K562 (cell line): ENCODE measurements at regions not wholly inside any gene's neighbourhood (a gene's known extent, or its start where the extent isn't known, plus 50 kb on each side); places are given as distances from the start of the nearest gene placed in this dataset.

Experiments
- ATAC-seq: fragments of 200-7000 bp; cut with Tn5 transposase; 3 replicates; pipeline ENCODE4 v1.9.1; 2020; ENCODE audit warnings: moderate library complexity
- BruUV-seq: library from RNA; stranded (reverse); fragments of 400-500 nt; replicated peaks from 2 replicates; lab custom pipeline; 2021; lab: Mats Ljungman, UMichigan
- CTCF ChIA-PET: fragments of 300-600 bp; formaldehyde crosslinking; extraction: SDS; loops from one replicate; lab custom pipeline; 2021; ENCODE audit warnings: low intra/inter-chr PET ratio; lab: Yijun Ruan, JAX
- POLR2A ChIA-PET: fragments of 300-600, 350-650 bp; sonication (Branson Sonifier 250); formaldehyde crosslinking; extraction: SDS; loops from one replicate; lab custom pipeline; 2021; ENCODE audit warnings: antibody characterized with exemption, inconsistent platforms; lab: Yijun Ruan, JAX
- DNase-seq, 4 experiments: peaks; one replicate each; pipeline versions ENCODE4 v3.0.0 to v3.0.0-alpha.2; 2011 to 2018; ENCODE audit warnings: low spot score in 3 of 4, mixed read lengths in 3 of 4; ENCODE audit errors: extremely low read depth in 1 of 4
- FAIRE-seq: peaks from 2 replicates; lab custom pipeline; 2011; peaks lifted over from hg19 to GRCh38; lab: Jason Lieb, UNC
- H2AFZ ChIP-seq: 2 replicates; pipeline ENCODE4 v1.6.0; 2011; ENCODE audit warnings: low read depth, low read length, control low read depth, inconsistent platforms
- H3K27ac ChIP-seq: fragments of 200-600 bp; 3 replicates; pipeline ENCODE4 v1.8.0; 2011; ENCODE audit warnings: low read depth, mild to moderate bottlenecking, control low read depth, inconsistent platforms, low read length, moderate library complexity, mixed read lengths; ENCODE audit errors: extremely low read depth
- H3K27me3 ChIP-seq, 2 experiments: fragments of 300-600 bp in 1 of 2; 2 replicates in 1 of 2; 3 replicates in 1 of 2; pipeline versions ENCODE4 v1.6.0 to v1.8.0; 2011; ENCODE audit warnings: inconsistent platforms in 2 of 2, low read length in 2 of 2, mild to moderate bottlenecking in 1 of 2, mixed read lengths in 1 of 2, moderate library complexity in 1 of 2; ENCODE audit not compliant: control insufficient read depth in 2 of 2, insufficient read depth in 2 of 2
- H3K36me3 ChIP-seq: fragments of 300-600 bp; 3 replicates; pipeline ENCODE4 v1.8.0; 2011; ENCODE audit warnings: mild to moderate bottlenecking, low read length, inconsistent platforms; ENCODE audit not compliant: control insufficient read depth, insufficient read depth
- H3K4me1 ChIP-seq, 2 experiments: fragments of 200-600 bp in 1 of 2; replicated peaks in 1 of 2; 2 replicates in 1 of 2; 3 replicates in 1 of 2; pipeline versions ENCODE4 v1.5.1 to v1.8.0; 2011; ENCODE audit warnings: inconsistent platforms in 2 of 2, low read length in 2 of 2, mild to moderate bottlenecking in 1 of 2, mixed read lengths in 1 of 2, moderate library complexity in 1 of 2; ENCODE audit not compliant: control insufficient read depth in 2 of 2, insufficient read depth in 2 of 2
- H3K4me2 ChIP-seq: 2 replicates; pipeline ENCODE4 v1.6.1; 2011; ENCODE audit warnings: low read length, control low read depth, inconsistent platforms, mixed read lengths; ENCODE audit not compliant: insufficient read depth
- H3K4me3 ChIP-seq: fragments of 200-600 bp; sonication (generic), shearing (Covaris generic); 2 replicates; pipeline ENCODE4 v1.5.1; 2016; ENCODE audit warnings: control low read depth, inconsistent platforms
- H3K79me2 ChIP-seq: fragments of 200-600 bp; 3 replicates; pipeline ENCODE4 v1.8.0; 2011; ENCODE audit warnings: low read length, inconsistent platforms; ENCODE audit not compliant: control insufficient read depth, insufficient read depth
- H3K9ac ChIP-seq, 2 experiments: 2 replicates each; pipeline versions ENCODE4 v1.6.0 to v1.6.1; 2011; ENCODE audit warnings: low read depth in 2 of 2, low read length in 2 of 2, control low read depth in 1 of 2, inconsistent platforms in 1 of 2, mild to moderate bottlenecking in 1 of 2, mixed read lengths in 1 of 2; ENCODE audit not compliant: insufficient read depth in 1 of 2
- H3K9me1 ChIP-seq: one replicate; pipeline ENCODE4 v1.6.0; 2011; ENCODE audit warnings: inconsistent platforms, mild to moderate bottlenecking, low read length, moderate library complexity; ENCODE audit not compliant: control insufficient read depth, insufficient read depth
- H3K9me3 ChIP-seq: replicated peaks from 2 replicates; pipeline ENCODE4 v1.5.1; 2011; ENCODE audit warnings: low read depth, low read length, inconsistent platforms; ENCODE audit not compliant: control insufficient read depth, insufficient read depth
- H4K20me1 ChIP-seq: replicated peaks from 2 replicates; pipeline ENCODE4 v1.6.1; 2011; ENCODE audit warnings: low read length, inconsistent platforms, mixed read lengths; ENCODE audit not compliant: control insufficient read depth, insufficient read depth
- ARID1B ChIP-seq: fragments of 450-650 bp; IDR thresholded peaks from 2 replicates; pipeline ENCODE4 v1.6.1; 2016; ENCODE audit warnings: antibody characterized with exemption, mild to moderate bottlenecking, inconsistent platforms
- CBFA2T3 ChIP-seq: fragments of 450-650 bp; IDR thresholded peaks from 2 replicates; pipeline ENCODE4 v1.6.1; 2017
- ESRRB ChIP-seq: fragments of 250-450 bp; sonication (Bioruptor Pico); IDR thresholded peaks from 2 replicates; pipeline ENCODE4 v1.5.0; 2020; ENCODE audit warnings: mild to moderate bottlenecking, moderate library complexity, borderline replicate concordance
- GTF2E2 ChIP-seq: fragments of 200-800 bp; sonication (Bioruptor generic); IDR thresholded peaks from 2 replicates; pipeline ENCODE4 v1.6.1; 2016; ENCODE audit warnings: missing genetic modification characterization, missing compliant biosample characterization
- HNRNPL ChIP-seq: fragments of 200-400 bp; formaldehyde crosslinking; IDR thresholded peaks from 2 replicates; pipeline ENCODE4 v1.6.1; 2017; ENCODE audit warnings: low read depth, mild to moderate bottlenecking, low read length
- HNRNPUL1 ChIP-seq: fragments of 200-400 bp; formaldehyde crosslinking; IDR thresholded peaks from 2 replicates; pipeline ENCODE4 v1.6.1; 2017; ENCODE audit warnings: low read length
- NFE2 ChIP-seq: IDR thresholded peaks from 2 replicates; pipeline ENCODE4 v1.6.1; 2014; ENCODE audit warnings: antibody characterized with exemption, low read depth
- SMAD1 ChIP-seq: fragments of 150-350 bp; IDR thresholded peaks from 2 replicates; pipeline ENCODE4 v1.6.1; 2014; ENCODE audit warnings: low read length, low read depth; ENCODE audit not compliant: partially characterized antibody
- SOX6 ChIP-seq: fragments of 450-650 bp; IDR thresholded peaks from 2 replicates; pipeline ENCODE4 v1.6.1; 2014; ENCODE audit warnings: mild to moderate bottlenecking
- TAL1 ChIP-seq: fragments of 450-650 bp; IDR thresholded peaks from 2 replicates; pipeline ENCODE4 v1.6.1; 2016; ENCODE audit warnings: mild to moderate bottlenecking
- TCF3 ChIP-seq: sonication (generic); formaldehyde crosslinking; IDR thresholded peaks from 2 replicates; pipeline ENCODE4 v1.4.0; 2020; ENCODE audit warnings: mild to moderate bottlenecking, missing genetic modification reagents
- TEAD4 ChIP-seq, 2 experiments: sonication (generic) in 1 of 2; formaldehyde crosslinking in 1 of 2; IDR thresholded peaks; 2 replicates each; pipeline versions ENCODE4 v1.6.1 to v1.8.0; 2012 to 2022; ENCODE audit warnings: borderline replicate concordance in 1 of 2, inconsistent platforms in 1 of 2, low read length in 1 of 2, mild to moderate bottlenecking in 1 of 2, missing genetic modification reagents in 1 of 2
- XRCC3 ChIP-seq: fragments of 450-650 bp; IDR thresholded peaks from 2 replicates; pipeline ENCODE4 v1.6.1; 2017; ENCODE audit warnings: mild to moderate bottlenecking, moderate library complexity
- ZFX ChIP-seq: sonication (generic); formaldehyde crosslinking; IDR thresholded peaks from 2 replicates; pipeline ENCODE4 v1.8.0; 2022; ENCODE audit warnings: mild to moderate bottlenecking, missing genetic modification reagents, moderate library complexity
- WGBS: fragments of 100-300 bp; shearing (Covaris generic); methylation state at CpG from one replicate; pipeline ENCODE4 v1.1.6; 2016; ENCODE audit warnings: low coverage, mixed read lengths; ENCODE audit not compliant: insufficient coverage; ENCODE audit errors: missing lambda C conversion rate; 5-methylcytosine and 5-hydroxymethylcytosine counted together
- in situ Hi-C: fragments of 300-500 bp; cut with MboI; formaldehyde crosslinking; loops from 4 replicates; pipeline ENCODE4 v1.15.0; 2018; ENCODE audit warnings: inconsistent platforms, mixed read lengths
- intact Hi-C: fragments of 100-400 bp; cut with micrococcal nuclease; formaldehyde crosslinking; loops from 2 replicates; pipeline ENCODE4 v1.14.2; 2022
- TF ChIP-seq, protein P1 (sequence below), 2 experiments: IDR thresholded peaks in 1 of 2; conservative IDR thresholded peaks in 1 of 2; 2 replicates each; pipeline ENCODE4 v1.6.1; 2016; ENCODE audit warnings: low read depth in 2 of 2, mild to moderate bottlenecking in 1 of 2, missing compliant biosample characterization in 1 of 2, missing genetic modification characterization in 1 of 2, moderate library complexity in 1 of 2
- TF ChIP-seq, protein P2 (sequence below): fragments of 200-800 bp; sonication (Bioruptor generic); IDR thresholded peaks from 2 replicates; pipeline ENCODE4 v1.6.1; 2017; ENCODE audit warnings: missing genetic modification characterization, missing compliant biosample characterization
- TF ChIP-seq, protein P3 (sequence below): fragments of 450-650 bp; IDR thresholded peaks from 2 replicates; pipeline ENCODE4 v1.6.1; 2016; ENCODE audit warnings: borderline replicate concordance

DNA sequence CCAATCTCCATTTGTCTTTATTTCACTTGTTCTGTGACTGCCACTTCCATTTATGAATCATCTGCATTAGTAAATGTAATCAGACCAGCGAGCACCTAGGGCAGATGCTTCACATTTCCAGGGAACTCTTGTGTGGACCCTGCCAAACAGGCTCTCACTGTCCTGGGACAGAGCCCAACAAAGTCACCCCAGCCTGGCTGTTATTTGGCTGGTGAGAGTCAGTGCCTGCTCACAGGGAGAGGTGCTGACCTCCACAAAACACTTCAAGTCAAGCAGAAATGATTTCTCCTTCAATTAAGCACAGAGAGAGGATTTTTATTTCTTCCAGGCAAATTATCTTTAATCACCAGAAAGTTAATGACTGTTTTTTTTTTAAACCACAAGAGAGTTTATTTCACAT, 568.0 kb downstream of the MTRR start (continued):
- no peak for TF ChIP-seq ZFX (CRISPR knock-in tag)
- TF ChIP-seq SOX6, result no peak
- TF ChIP-seq XRCC3, result no peak

DNA sequence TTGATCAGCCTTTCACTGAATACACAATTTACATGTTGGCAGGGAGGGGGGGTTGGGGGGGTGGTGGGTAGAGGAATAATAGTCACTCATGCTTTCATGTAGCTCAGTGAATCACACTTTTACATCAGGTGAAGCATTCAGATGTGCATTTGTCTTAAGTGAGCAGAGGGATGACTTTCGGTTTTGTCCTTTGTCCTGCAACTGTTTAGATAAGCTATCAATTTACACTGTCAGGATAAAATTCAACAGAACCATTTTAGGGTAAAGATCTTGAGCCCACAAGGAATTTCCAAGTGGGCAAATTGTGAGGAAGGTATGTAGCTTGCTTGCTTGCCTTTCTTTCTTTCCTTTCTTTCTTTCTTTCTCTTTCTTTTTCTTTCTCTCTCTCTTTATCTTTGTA, 576.2 kb downstream of the MTRR start:
- Histone ChIP-seq H3K27ac (no peak overlapping the region), H3K4me3 (no peak overlapping the region), H4K20me1 (no peaks in the 10 kb centered on the region), H3K79me2 (no peaks in the 10 kb centered on the region), H3K36me3 (no peaks in the 10 kb centered on the region), H2AFZ (no peak overlapping the region), H3K4me2 (no peak overlapping the region), H3K27me3 (no peaks in the 10 kb centered on the region), H3K4me1 (no peaks in the 10 kb centered on the region; a peak in 1 of 5 replicates), H3K9ac (no peak overlapping the region), H3K9me3 (no peaks in the 10 kb centered on the region), H3K9me1 (no peaks in the 10 kb centered on the region)
- ChIA-PET POLR2A (interaction anchor here (0.6 to 1.0 kb wide), 3 partner anchors 9 to 548 kb away, joined by 3 to 4 read pairs (median 3); no protein-coding TSS in a partner anchor), CTCF (no interaction called here)
- intact Hi-C loops, result no loop called here
- no peak for FAIRE-seq
- no peak for DNase-seq
- no peak for ATAC-seq
- 7% methylated on average over 1 of the region's 1 CpG for WGBS
- in situ Hi-C loops, result no loop called here
- BruUV-seq, result no TSS peak
- TF ChIP-seq, protein P1, sequence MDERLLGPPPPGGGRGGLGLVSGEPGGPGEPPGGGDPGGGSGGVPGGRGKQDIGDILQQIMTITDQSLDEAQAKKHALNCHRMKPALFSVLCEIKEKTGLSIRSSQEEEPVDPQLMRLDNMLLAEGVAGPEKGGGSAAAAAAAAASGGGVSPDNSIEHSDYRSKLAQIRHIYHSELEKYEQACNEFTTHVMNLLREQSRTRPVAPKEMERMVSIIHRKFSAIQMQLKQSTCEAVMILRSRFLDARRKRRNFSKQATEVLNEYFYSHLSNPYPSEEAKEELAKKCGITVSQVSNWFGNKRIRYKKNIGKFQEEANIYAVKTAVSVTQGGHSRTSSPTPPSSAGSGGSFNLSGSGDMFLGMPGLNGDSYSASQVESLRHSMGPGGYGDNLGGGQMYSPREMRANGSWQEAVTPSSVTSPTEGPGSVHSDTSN (CRISPR knock-in tag; IDR thresholded peaks at IDR 0.05; ENCODE audit: low read depth), result no peak
- TF ChIP-seq, protein P1 (tag; conservative IDR thresholded peaks at IDR 0.05; ENCODE audit: low read depth), result no peak
- peak; percentile 34; the same call in 1 of the 2 replicates for TF ChIP-seq NFE2
- no peak for TF ChIP-seq GTF2E2 (tag)
- TF ChIP-seq, protein P2, sequence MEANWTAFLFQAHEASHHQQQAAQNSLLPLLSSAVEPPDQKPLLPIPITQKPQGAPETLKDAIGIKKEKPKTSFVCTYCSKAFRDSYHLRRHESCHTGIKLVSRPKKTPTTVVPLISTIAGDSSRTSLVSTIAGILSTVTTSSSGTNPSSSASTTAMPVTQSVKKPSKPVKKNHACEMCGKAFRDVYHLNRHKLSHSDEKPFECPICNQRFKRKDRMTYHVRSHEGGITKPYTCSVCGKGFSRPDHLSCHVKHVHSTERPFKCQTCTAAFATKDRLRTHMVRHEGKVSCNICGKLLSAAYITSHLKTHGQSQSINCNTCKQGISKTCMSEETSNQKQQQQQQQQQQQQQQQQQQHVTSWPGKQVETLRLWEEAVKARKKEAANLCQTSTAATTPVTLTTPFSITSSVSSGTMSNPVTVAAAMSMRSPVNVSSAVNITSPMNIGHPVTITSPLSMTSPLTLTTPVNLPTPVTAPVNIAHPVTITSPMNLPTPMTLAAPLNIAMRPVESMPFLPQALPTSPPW, result peak; percentile 28; the same call in 1 of the 2 replicates
- TF ChIP-seq TAL1, result peak; percentile 65
- TF ChIP-seq CBFA2T3, result peak; percentile 65
- TF ChIP-seq ESRRB (CRISPR knock-in tag), result no peak
- TF ChIP-seq TCF3 (CRISPR knock-in tag), result 0 out of 2 replicates have a peak, but pooled peaks have one; percentile 13
- TF ChIP-seq, protein P3, sequence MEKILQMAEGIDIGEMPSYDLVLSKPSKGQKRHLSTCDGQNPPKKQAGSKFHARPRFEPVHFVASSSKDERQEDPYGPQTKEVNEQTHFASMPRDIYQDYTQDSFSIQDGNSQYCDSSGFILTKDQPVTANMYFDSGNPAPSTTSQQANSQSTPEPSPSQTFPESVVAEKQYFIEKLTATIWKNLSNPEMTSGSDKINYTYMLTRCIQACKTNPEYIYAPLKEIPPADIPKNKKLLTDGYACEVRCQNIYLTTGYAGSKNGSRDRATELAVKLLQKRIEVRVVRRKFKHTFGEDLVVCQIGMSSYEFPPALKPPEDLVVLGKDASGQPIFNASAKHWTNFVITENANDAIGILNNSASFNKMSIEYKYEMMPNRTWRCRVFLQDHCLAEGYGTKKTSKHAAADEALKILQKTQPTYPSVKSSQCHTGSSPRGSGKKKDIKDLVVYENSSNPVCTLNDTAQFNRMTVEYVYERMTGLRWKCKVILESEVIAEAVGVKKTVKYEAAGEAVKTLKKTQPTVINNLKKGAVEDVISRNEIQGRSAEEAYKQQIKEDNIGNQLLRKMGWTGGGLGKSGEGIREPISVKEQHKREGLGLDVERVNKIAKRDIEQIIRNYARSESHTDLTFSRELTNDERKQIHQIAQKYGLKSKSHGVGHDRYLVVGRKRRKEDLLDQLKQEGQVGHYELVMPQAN, result no peak
- no peak for TF ChIP-seq SMAD1
- no peak for TF ChIP-seq HNRNPL
- peak; percentile 61 for TF ChIP-seq ARID1B
- TF ChIP-seq TEAD4 (IDR thresholded peaks at IDR 0.05; ENCODE audit: low read length), result peak; percentile 52
- TF ChIP-seq TEAD4 (CRISPR knock-in tag; IDR thresholded peaks at IDR 0.05; ENCODE audit: borderline replicate concordance), result no peak
- TF ChIP-seq HNRNPUL1, result no peak
